Hypothalamus (tissue), 51 donors: ENCODE measurements at regions not wholly inside any gene's neighbourhood (a gene's known extent, or its start where the extent isn't known, plus 50 kb on each side); places are given as distances from the start of the nearest gene placed in this dataset.
A peak's percentile ranks its signal among the peaks of the same experiment; 100 is the strongest.

ENCODE experiments used
- DNase-seq, 51 donors: peaks; one replicate each; lab custom pipeline; 2025; lab: John Stamatoyannopoulos, UW

- DNase-seq, result no peak
These were observed 877.2 kb downstream of the TLE4 start for GRCh38 chr9:80448996-80449395.

DNA sequence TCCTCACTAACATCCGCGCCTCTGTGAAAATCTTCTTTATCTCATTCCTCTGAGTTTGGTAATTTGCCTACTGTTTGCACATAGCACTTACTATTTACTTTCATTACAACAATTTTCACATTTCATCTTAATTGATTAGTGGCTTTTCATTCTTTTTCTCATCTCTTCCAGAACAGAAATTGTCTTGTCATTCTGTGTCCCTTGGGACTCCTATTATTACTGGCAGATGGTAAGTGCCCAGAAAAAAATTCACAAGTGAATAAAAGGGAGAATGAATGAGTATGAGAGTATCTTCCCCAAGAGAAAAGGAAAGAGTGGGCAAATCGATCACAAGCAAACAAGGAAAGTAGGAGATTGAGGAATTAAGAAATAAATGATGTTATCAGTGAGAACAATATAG is 876.1 kb downstream of the TLE4 start:
- no peak for DNase-seq

DNA sequence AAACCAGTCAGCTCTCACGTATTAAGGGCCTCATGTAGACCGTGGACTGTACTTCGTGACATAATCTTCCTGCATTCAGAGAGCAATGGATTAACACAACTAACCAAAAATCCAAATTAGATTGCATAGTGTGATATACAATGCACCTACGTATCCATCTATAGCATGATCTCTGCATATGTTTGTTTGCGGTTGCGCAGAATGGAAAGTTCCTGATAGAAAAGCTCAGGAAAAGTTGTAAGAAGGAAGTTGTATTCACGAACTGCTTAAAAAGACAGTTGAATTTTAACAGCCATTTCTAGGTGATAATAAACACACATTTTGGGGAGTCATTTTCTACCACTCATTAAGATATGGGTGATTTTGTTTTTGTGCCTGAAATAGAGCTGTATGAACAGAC is 869.0 kb downstream of the TLE4 start:
- no peak for DNase-seq

DNA sequence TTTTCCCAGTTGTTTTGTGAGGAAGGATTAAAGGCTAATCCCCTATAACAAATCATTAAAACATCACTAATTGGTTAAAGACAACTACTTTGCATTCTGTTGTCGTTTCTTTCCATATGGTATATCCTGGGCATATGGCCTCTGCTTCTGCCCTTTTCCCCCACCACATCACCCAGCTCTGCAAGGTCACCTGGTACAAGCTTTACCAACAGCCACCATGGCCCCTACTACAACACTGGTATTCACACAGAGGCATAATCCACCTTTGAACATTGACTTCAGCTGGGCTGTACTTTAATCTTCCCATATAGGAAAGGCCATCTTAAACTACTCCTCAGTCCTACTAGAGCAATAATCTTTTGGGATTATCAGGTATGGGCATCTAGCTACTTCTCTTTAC is 866.1 kb downstream of the TLE4 start:
- no peak for DNase-seq

GRCh38 chr9:80437091-80437640 is 865.4 kb downstream of the TLE4 start:
- no peak for DNase-seq

- DNase-seq, result no peak
These were observed 863.8 kb downstream of the TLE4 start for GRCh38 chr9:80435591-80435990.

- DNase-seq, result no peak
These were observed 855.2 kb downstream of the TLE4 start for GRCh38 chr9:80426992-80427391.

DNA sequence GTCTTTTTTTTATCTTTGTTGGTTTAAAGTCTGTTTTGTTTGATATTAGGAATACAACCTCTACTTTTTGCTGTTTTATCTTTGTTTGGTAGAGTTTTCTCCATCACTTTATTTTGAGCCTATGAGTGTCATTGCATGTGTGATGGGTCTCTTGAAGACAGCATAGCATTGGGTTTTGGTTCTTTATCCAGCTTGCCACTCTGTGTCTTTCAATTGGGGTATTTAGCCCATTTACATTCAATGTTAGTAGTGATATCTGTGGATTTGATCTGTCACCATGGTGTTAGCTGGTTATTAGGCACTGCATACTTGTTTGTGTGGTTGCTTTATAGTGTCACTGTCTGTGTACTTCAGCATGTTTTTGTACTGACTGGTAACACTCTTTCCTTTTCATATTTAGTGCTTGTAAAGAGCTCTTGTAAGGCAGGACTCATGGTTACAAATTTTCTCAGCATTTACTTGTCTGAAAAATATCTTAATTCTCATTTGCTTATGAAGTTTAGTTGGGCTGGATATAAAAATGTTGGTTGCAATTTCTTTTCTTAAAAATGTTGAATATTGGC is 845.5 kb downstream of the TLE4 start:
- no peak for DNase-seq

DNA sequence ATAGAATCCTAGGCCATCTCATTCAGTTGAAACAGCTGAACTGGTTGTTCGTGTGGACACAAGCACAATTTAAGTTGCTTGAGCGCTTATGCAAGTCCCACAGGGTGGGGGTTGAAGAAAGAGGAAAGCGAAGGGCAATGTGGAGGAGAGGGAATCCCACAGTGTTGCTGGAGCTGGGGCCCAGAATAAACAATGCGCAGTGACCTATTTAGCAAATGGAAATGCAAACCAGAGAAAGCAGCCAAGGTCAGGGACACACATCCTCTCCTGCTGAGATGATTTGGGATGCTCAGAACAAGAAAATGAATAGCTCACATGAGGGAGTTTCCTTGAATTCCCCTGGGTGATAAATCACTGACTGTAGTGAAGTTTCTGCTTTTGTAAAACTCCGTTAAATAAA is 838.3 kb downstream of the TLE4 start:
- peak in 21 of 51 donors; percentile 0 to 39 (median 9) for DNase-seq

GRCh38 chr9:80407220-80407619 is 835.5 kb downstream of the TLE4 start:
- DNase-seq, result no peak

GRCh38 chr9:80401243-80401642 is 829.5 kb downstream of the TLE4 start:
- DNase-seq, result no peak

DNA sequence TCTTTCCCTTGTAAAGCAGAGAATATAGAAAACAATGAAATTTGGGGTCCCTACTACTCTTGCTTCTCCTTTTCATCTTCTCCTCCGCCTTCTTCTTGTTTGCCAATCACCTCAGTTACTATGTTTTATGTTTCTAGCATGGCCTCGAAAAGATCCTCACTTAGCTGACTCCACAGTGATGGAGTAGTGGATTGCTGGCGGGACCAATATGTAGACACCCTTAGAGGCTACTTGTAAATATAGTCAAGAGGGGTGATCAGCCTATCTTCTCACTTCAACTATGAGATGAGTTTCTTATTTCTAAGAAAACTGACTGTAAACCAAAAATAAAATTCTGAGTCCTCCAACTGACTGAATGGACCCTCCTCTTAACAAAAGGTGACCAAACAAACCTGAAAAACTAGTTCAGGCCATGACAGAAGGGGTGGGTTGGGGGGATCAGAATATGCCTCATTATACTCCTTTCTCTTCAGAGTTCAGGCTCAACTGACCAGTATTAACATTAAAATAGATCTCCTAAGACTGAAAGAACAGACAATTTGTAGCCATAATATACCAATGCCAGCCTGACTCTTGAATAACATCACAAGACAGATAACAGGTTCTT is 829.0 kb downstream of the TLE4 start:
- DNase-seq, result no peak

GRCh38 chr9:80399606-80400005 is 827.8 kb downstream of the TLE4 start:
- no peak for DNase-seq

GRCh38 chr9:80387828-80388227 is 816.1 kb downstream of the TLE4 start:
- no peak for DNase-seq

- no peak for DNase-seq
These were observed 813.5 kb downstream of the TLE4 start for GRCh38 chr9:80385246-80385645.

- no peak for DNase-seq
These were observed 811.6 kb downstream of the TLE4 start for GRCh38 chr9:80383331-80383730.

DNA sequence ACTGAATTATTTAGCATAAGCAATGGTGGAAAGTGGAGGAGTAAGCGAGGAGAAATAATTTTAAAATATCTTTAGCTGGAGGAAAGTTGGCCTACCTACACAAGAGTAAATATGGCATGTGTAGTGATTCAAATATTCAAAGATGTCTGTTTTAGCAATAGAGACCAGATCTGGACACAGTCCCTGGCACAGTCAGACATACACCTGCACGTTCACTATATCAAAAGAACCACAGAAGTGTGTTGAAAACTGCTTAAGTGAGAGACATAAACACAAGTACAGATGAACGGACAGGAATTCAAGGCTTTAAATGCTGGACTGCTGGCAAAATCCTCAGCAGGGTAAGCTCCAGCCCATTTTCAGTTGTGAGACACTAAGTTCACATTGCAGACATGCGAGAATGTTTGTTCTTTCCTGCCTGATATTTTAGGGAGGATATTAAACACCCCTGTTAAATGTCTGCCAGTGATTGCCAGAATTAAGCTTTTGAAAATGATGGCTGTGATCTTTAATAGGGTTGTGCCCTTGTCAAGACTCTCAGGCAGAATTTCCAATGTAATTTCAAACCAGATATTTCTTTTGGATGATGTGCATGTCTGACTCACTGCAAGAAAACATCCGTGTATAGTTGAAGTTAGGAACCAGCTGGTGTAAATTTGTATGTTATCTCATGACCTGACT is 810.6 kb downstream of the TLE4 start:
- no peak for DNase-seq

GRCh38 chr9:80380301-80380700 is 808.5 kb downstream of the TLE4 start:
- DNase-seq, result no peak

GRCh38 chr9:80378669-80379293 is 807.0 kb downstream of the TLE4 start:
- DNase-seq, result no peak

DNA sequence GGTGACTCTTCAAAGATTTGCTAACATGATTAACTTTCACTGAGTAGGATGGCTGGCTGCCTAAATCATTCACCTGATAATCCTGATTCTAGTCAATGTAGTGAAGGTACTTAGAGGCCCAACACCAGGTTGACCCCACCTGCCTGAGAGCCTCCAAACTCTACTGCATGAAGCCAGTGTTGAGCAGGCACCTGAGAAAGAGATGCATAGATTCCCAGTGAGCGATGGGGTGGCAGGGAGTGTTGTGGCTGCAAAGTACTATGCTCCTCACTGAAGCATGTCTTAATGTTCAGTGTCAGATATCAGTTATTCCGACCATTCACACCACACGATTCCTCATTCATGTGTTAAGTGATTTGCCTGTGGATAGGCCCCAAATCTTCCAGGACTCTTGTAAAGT is 804.4 kb downstream of the TLE4 start:
- DNase-seq, result no peak

DNA sequence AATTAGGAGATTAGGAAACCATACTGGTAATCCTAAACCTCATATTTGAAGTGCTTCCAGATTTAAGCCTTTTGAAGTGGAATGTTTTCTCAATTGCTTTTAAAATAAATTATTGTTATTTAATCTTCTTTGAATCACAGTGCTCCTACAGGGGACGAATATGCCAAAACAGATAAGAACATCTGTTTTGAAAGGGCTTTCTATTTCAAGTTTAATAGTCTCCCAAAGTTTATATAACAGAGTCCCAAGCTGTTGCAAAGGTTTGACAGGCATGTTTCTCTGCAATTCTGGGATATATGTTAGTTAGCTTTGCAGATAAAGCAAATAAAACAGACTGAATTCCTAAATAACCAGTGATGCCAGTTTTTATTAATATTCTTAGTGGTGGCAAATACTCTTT is 803.7 kb downstream of the TLE4 start:
- no peak for DNase-seq

GRCh38 chr9:80369641-80370040 is 797.9 kb downstream of the TLE4 start:
- no peak for DNase-seq
